ENCODE measurements at regions not wholly inside any gene's neighbourhood (a gene's known extent, or its start where the extent isn't known, plus 50 kb on each side); places are given as distances from the start of the nearest gene placed in this dataset.

- POLR2A ChIA-PET, result no interaction called here
- Histone ChIP-seq H3K4me2 (peak overlapping the region; percentile 71), H3K27ac (peak overlapping the region; percentile 77 to 84)
These were observed 62.5 kb upstream of the NFKB1 start for GRCh38 chr4:102438396-102439235.

GRCh38 chr4:102439236-102439614, 61.9 kb upstream of the NFKB1 start:
- CTCF ChIA-PET, result no interaction called here
- POLR2A ChIA-PET, result no interaction called here
- TF ChIP-seq USF2 (IDR thresholded peaks at IDR 0.05), result peak; percentile 75
- no peak for TF ChIP-seq KDM5A (IDR thresholded peaks at IDR 0.05)
- TF ChIP-seq CEBPB (IDR thresholded peaks at IDR 0.05), result peak; percentile 70 to 93; a peak in 3 of 4 replicates
- TF ChIP-seq GATA3 (IDR thresholded peaks at IDR 0.05; ENCODE audit: borderline replicate concordance), result peak; percentile 33; the same call in 1 of the 2 replicates
- TF ChIP-seq MAFK (IDR thresholded peaks at IDR 0.05; ENCODE audit: partially characterized antibody), result peak; percentile 97
- TF ChIP-seq SMC3 (IDR thresholded peaks at IDR 0.05), result no peak
- 0 out of 2 replicates have a peak, but pooled peaks have one; percentile 32 for TF ChIP-seq JUNB (IDR thresholded peaks at IDR 0.05)
- TF ChIP-seq FOSL2 (IDR thresholded peaks at IDR 0.05), result no peak
- peak; percentile 55 for TF ChIP-seq FOSL2 (CRISPR knock-in tag; IDR thresholded peaks at IDR 0.05)
- peaks cover 8% of the 10 kb centered on the region; the same call in 2 of the 3 replicates for H3K9me3 ChIP-seq
- no peak overlapping the region for H3K4me3 ChIP-seq
- FAIRE-seq, result no peak
- peaks cover 45% of the 10 kb centered on the region for H3K4me1 ChIP-seq
- peak; percentile 66 to 71 for ATAC-seq
- 6% methylated on average over 3 of the region's 3 CpGs for WGBS (ENCODE audit: missing lambda C conversion rate)
- peak; percentile 8 to 74 for DNase-seq (ENCODE audit: low read depth in 1 of 2, low spot score in 1 of 2)
- H3K27ac ChIP-seq, result peak overlapping the region; percentile 77 to 84
- peak overlapping the region; percentile 71 for H3K4me2 ChIP-seq

More at GRCh38 chr4:102438396-102439235, 62.5 kb upstream of the NFKB1 start:
- CTCF ChIA-PET, result no interaction called here
- ATAC-seq, result peak; percentile 67 to 68; a peak in 5 of 6 replicates
- peaks cover 45% of the 10 kb centered on the region for H3K4me1 ChIP-seq
- no peak for TF ChIP-seq KDM1A (IDR thresholded peaks at IDR 0.05; ENCODE audit: low read depth)
- TF ChIP-seq CBX2 (IDR thresholded peaks at IDR 0.05; ENCODE audit: borderline replicate concordance, low read depth), result no peak
- no peak for TF ChIP-seq GATA3 (IDR thresholded peaks at IDR 0.05; ENCODE audit: borderline replicate concordance)
- TF ChIP-seq TFCP2L1 (CRISPR knock-in tag; IDR thresholded peaks at IDR 0.05), result no peak
- TF ChIP-seq FOXS1 (CRISPR knock-in tag; IDR thresholded peaks at IDR 0.05), result no peak
- no peak for TF ChIP-seq POLR2A (IDR thresholded peaks at IDR 0.05; ENCODE audit: low read length)
- TF ChIP-seq ATOH8 (CRISPR knock-in tag; IDR thresholded peaks at IDR 0.05; ENCODE audit: low read depth), result no peak
- no peak for TF ChIP-seq JUN (IDR thresholded peaks at IDR 0.05)
- no peak for FAIRE-seq
- H3K9me3 ChIP-seq, result peaks cover 8% of the 10 kb centered on the region; the same call in 2 of the 3 replicates
- H3K4me3 ChIP-seq, result no peak overlapping the region
- peak; percentile 6 to 35 for DNase-seq (ENCODE audit: low read depth in 1 of 2, low spot score in 1 of 2)
- 90% methylated on average over 4 of the region's 4 CpGs for WGBS (ENCODE audit: missing lambda C conversion rate)

GRCh38 chr4:102439812-102440211, 61.3 kb upstream of the NFKB1 start:
- FAIRE-seq (peak; percentile 78), DNase-seq (ENCODE audit: low read depth in 1 of 2, low spot score in 1 of 2) (peak; percentile 8 to 66), ATAC-seq (peak; percentile 83 to 90)
- Histone ChIP-seq H3K4me2 (peak overlapping the region; percentile 71), H3K4me3 (no peak overlapping the region), H3K27ac (peak overlapping the region; percentile 77 to 84), H3K9me3 (peaks cover 3% of the 10 kb centered on the region; the same call in 2 of the 3 replicates), H3K4me1 (peaks cover 49% of the 10 kb centered on the region)
- ChIA-PET CTCF (no interaction called here), POLR2A (no interaction called here)
- TF ChIP-seq POLR2A (IDR thresholded peaks at IDR 0.05; ENCODE audit: low read length) (no peak), HOXB13 (CRISPR knock-in tag; IDR thresholded peaks at IDR 0.05; ENCODE audit: low read depth) (no peak), SMC3 (IDR thresholded peaks at IDR 0.05) (no peak), JUN (IDR thresholded peaks at IDR 0.05) (no peak), NFE2L2 (conservative IDR thresholded peaks at IDR 0.05; ENCODE audit: low read length) (peak; percentile 40; the same call in 1 of the 2 replicates), FOSL2 (IDR thresholded peaks at IDR 0.05) (no peak), FOSL2 (CRISPR knock-in tag; IDR thresholded peaks at IDR 0.05) (peak; percentile 13; the same call in 1 of the 2 replicates), CTCF (IDR thresholded peaks at IDR 0.05) (no peak), MAFK (IDR thresholded peaks at IDR 0.05; ENCODE audit: partially characterized antibody) (peak; percentile 80)
